ENCODE measurements at regions not wholly inside any gene's neighbourhood (a gene's known extent, or its start where the extent isn't known, plus 50 kb on each side); places are given as distances from the start of the nearest gene placed in this dataset.

- no peak for TF ChIP-seq POLR2AphosphoS5 (IDR thresholded peaks at IDR 0.05)
- no peak for TF ChIP-seq POLR2A (IDR thresholded peaks at IDR 0.05)
- TF ChIP-seq CTCF (IDR thresholded peaks at IDR 0.05), result no peak
- TF ChIP-seq EP300 (IDR thresholded peaks at IDR 0.05), result no peak
Measured at GRCh38 chr10:3954615-3955014, 169.6 kb upstream of the KLF6 start.
